Upper lobe of left lung (tissue), 6 donors: ENCODE measurements at regions not wholly inside any gene's neighbourhood (a gene's known extent, or its start where the extent isn't known, plus 50 kb on each side); places are given as distances from the start of the nearest gene placed in this dataset.
A peak's percentile ranks its signal among the peaks of the same experiment; 100 is the strongest.

Source experiments
- ATAC-seq, 2 donors: fragments of 200-7000 bp; cut with Tn5 transposase; one replicate each; pipeline ENCODE4 v1.9.1; 2022; ENCODE audit warnings: mild to moderate bottlenecking in 2 of 2, moderate library complexity in 2 of 2; ENCODE audit not compliant: low FRiP score in 2 of 2
- DNase-seq, 2 donors: peaks; one replicate each; pipeline ENCODE4 v3.0.0-alpha.2; 2019 to 2020
- H3K27ac ChIP-seq, 4 donors: fragments of 200-600 bp; sonication (generic); one replicate each; pipeline ENCODE4 v1.5.1; 2016 to 2019
- H3K27me3 ChIP-seq, 4 donors: fragments of 200-600 bp; sonication (generic); one replicate each; pipeline ENCODE4 v1.5.1; 2017 to 2019
- H3K36me3 ChIP-seq, 4 donors: fragments of 200-600 bp; sonication (generic); one replicate each; pipeline ENCODE4 v1.5.1; 2016 to 2019
- H3K4me1 ChIP-seq, 4 donors: fragments of 200-600 bp; sonication (generic); one replicate each; pipeline ENCODE4 v1.5.1; 2018 to 2019
- H3K4me3 ChIP-seq, 4 donors: fragments of 200-600 bp; sonication (generic); one replicate each; pipeline ENCODE4 v1.5.1; 2017 to 2019; ENCODE audit warnings: mild to moderate bottlenecking in 2 of 4, moderate library complexity in 1 of 4
- H3K9me3 ChIP-seq, 4 donors: fragments of 200-600 bp; sonication (generic); one replicate each; pipeline ENCODE4 v1.5.1; 2018 to 2019
- EP300 ChIP-seq, 4 donors: sonication (generic); formaldehyde crosslinking; IDR thresholded peaks; one replicate each; pipeline ENCODE4 v1.5.1; 2017; ENCODE audit warnings: antibody characterized with exemption in 4 of 4, control low read depth in 2 of 4
- POLR2A ChIP-seq, 4 donors: fragments of 450-650 bp; IDR thresholded peaks; one replicate each; pipeline ENCODE4 v1.5.1; 2016 to 2017; ENCODE audit warnings: antibody characterized with exemption in 4 of 4, mild to moderate bottlenecking in 2 of 4
- POLR2AphosphoS5 ChIP-seq, 2 donors: sonication (generic); formaldehyde crosslinking; IDR thresholded peaks; one replicate each; pipeline ENCODE4 v1.5.1; 2017; ENCODE audit warnings: antibody characterized with exemption in 2 of 2
- WGBS, 2 donors: methylation state at CpG; one replicate each; pipeline ENCODE4 v1.1.5; 2017 to 2018; 5-methylcytosine and 5-hydroxymethylcytosine counted together
- TF ChIP-seq, protein P1 (sequence below), 6 experiments: fragments of 450-650 bp in 4 of 6; fragments of 200-600 bp in 2 of 6; sonication (generic) in 2 of 6; IDR thresholded peaks; one replicate each; pipeline ENCODE4 v1.5.1; 2016 to 2019; ENCODE audit warnings: antibody characterized with exemption in 6 of 6
- donor health status: DM: no; HTN: no; CAD: no; lungs with moderate emphysema.
- donor health status: DM: no; HTN: yes; CAD: no; lungs with severe emphysema.

DNA sequence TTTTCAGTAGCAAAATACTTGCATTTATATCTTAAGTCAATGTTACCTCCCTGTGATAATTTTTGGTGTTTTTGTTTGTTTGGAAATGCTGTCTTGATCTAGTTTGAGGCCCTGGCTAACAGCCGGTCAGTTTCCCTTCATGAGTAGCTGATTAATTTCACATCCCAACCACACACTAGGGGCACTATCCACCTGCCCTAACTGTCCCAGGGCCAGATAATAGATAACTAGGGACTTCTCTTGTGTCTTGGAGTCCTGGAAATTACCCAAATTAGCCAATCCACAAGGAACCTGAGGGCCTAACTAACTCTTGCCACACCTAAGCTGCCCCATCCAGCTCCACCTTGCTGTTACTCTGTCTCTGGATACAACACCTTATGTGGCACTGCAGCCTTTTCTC lies 399.9 kb downstream of the FOXG1 start:
- Histone ChIP-seq H3K36me3 (no peaks in the 10 kb centered on the region), H3K4me3 (no peak overlapping the region), H3K9me3 (no peaks in the 10 kb centered on the region), H3K4me1 (no peaks in the 10 kb centered on the region), H3K27me3 (no peaks in the 10 kb centered on the region), H3K27ac (no peak overlapping the region)
- ATAC-seq (no peak), DNase-seq (no peak)
- 76 to 77% methylated on average over 1 of the region's 1 CpG for WGBS, 2 donors
- TF ChIP-seq POLR2A (IDR thresholded peaks at IDR 0.05) (no peak), EP300 (IDR thresholded peaks at IDR 0.05) (no peak), POLR2AphosphoS5 (IDR thresholded peaks at IDR 0.05) (no peak)
- TF ChIP-seq, protein P1, sequence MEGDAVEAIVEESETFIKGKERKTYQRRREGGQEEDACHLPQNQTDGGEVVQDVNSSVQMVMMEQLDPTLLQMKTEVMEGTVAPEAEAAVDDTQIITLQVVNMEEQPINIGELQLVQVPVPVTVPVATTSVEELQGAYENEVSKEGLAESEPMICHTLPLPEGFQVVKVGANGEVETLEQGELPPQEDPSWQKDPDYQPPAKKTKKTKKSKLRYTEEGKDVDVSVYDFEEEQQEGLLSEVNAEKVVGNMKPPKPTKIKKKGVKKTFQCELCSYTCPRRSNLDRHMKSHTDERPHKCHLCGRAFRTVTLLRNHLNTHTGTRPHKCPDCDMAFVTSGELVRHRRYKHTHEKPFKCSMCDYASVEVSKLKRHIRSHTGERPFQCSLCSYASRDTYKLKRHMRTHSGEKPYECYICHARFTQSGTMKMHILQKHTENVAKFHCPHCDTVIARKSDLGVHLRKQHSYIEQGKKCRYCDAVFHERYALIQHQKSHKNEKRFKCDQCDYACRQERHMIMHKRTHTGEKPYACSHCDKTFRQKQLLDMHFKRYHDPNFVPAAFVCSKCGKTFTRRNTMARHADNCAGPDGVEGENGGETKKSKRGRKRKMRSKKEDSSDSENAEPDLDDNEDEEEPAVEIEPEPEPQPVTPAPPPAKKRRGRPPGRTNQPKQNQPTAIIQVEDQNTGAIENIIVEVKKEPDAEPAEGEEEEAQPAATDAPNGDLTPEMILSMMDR (IDR thresholded peaks at IDR 0.05): no peak

DNA sequence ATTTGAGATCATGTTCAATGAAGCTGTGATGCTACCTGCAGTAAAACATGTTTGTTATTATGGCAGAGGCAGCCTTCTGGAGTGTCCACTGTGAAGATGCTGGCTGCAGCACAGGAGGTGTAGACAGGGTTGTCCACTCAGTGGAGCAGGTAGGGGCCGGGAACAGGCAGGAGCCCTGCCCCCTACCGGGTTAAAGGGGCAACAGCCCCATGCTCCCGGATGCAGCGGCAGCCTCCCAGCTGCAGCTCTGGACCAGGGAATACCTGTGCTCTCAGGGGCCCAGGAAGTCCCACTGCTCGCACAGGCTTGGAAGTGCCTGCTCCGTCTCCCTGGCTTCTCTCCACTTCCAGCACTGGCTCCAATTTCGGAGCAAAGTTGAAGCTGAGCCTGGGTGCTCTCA lies 401.6 kb downstream of the FOXG1 start:
- Histone ChIP-seq H3K4me1 (no peaks in the 10 kb centered on the region), H3K4me3 (no peak overlapping the region), H3K27ac (no peak overlapping the region), H3K9me3 (no peaks in the 10 kb centered on the region), H3K27me3 (no peaks in the 10 kb centered on the region), H3K36me3 (no peaks in the 10 kb centered on the region)
- DNase-seq (peak in 1 of 2 donors; percentile 51), ATAC-seq (peak; percentile 12 to 26)
- TF ChIP-seq POLR2AphosphoS5 (IDR thresholded peaks at IDR 0.05) (no peak), EP300 (IDR thresholded peaks at IDR 0.05) (no peak), POLR2A (IDR thresholded peaks at IDR 0.05) (no peak)
- TF ChIP-seq, protein P1 (IDR thresholded peaks at IDR 0.05): no peak
- WGBS, 2 donors: 88 to 91% methylated on average over 4 to 7 of the region's 7 CpGs

DNA sequence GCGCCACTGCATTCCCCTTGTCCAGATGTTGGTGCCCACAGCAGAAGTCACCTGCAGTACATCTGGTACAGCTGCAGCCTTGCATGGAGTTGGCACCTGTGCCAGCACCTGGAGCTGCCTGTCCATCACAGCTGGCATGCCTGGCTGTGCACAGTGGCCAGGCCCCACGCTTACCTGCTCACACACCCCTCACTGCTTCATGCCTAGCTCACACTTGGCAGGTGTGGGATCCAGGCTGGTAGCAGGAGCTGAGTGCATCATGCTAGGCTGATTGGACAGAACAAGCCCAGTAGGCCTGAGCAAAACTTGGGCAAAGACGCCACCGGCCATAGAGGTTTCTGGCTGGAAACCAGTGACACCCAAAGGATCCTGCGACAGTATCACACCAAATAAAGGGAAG lies 402.8 kb downstream of the FOXG1 start:
- H3K27ac ChIP-seq: no peak overlapping the region
- H3K9me3 ChIP-seq: no peaks in the 10 kb centered on the region
- no peaks in the 10 kb centered on the region for H3K4me1 ChIP-seq
- H3K4me3 ChIP-seq: no peak overlapping the region
- no peaks in the 10 kb centered on the region for H3K27me3 ChIP-seq
- peak in 1 of 2 donors; percentile 20 for DNase-seq
- TF ChIP-seq, protein P1 (IDR thresholded peaks at IDR 0.05): no peak
- TF ChIP-seq POLR2AphosphoS5 (IDR thresholded peaks at IDR 0.05): no peak
- no peak for TF ChIP-seq POLR2A (IDR thresholded peaks at IDR 0.05)
- TF ChIP-seq EP300 (IDR thresholded peaks at IDR 0.05): no peak
- H3K36me3 ChIP-seq: no peaks in the 10 kb centered on the region
- no peak for ATAC-seq
- 71 to 73% methylated on average over 4 to 5 of the region's 5 CpGs for WGBS, 2 donors

DNA sequence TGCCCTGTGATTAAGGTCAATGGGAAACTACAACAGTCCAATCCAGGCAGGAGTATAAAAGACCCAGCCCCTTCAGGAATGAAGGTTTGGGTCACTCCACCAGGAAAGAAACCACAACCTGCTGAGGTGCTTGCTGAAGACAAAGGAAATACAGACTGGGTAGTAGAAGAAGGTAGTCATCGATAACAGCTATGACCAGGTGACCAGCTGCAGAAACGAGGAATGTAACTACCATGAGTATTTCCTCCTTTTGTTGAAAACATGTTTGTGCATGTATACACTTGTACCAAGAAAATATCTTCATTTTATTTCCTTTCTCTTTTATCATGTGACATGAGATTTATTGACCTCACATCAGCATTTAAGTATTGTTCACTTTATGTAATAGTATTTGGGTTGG lies 409.1 kb downstream of the FOXG1 start:
- H3K4me3 ChIP-seq: no peak overlapping the region

DNA sequence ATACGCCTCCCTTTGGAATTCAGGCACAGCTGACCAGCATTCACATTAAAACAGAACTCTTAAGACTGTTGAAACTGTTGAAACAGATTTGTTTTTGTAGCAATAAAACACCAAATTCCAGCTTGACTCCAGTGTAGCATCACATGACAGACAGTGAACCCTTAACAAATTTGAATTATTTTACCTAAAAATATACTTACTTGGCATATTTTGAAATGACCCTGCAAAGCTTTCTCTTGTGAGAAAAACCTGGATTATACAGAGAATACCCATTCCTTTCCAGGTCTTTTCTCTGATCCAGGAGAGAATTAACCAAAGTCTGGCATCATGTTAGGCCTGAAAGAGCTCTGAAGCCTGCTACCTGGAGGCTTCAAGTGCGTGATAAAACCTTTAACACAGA lies 410.3 kb downstream of the FOXG1 start:
- Histone ChIP-seq H3K36me3 (no peaks in the 10 kb centered on the region), H3K4me1 (no peaks in the 10 kb centered on the region), H3K4me3 (no peak overlapping the region), H3K9me3 (no peaks in the 10 kb centered on the region), H3K27me3 (no peaks in the 10 kb centered on the region), H3K27ac (no peak overlapping the region)
- DNase-seq (no peak), ATAC-seq (no peak)
- 95 to 98% methylated on average over 2 of the region's 2 CpGs for WGBS, 2 donors
- TF ChIP-seq POLR2AphosphoS5 (IDR thresholded peaks at IDR 0.05): no peak
- TF ChIP-seq EP300 (IDR thresholded peaks at IDR 0.05): no peak
- TF ChIP-seq POLR2A (IDR thresholded peaks at IDR 0.05): no peak
- TF ChIP-seq, protein P1 (IDR thresholded peaks at IDR 0.05): no peak

More for the DNA sequence above, 409.1 kb downstream of the FOXG1 start:
- no peak for DNase-seq
- H3K36me3 ChIP-seq: no peaks in the 10 kb centered on the region
- H3K27me3 ChIP-seq: no peaks in the 10 kb centered on the region
- no peak overlapping the region for H3K27ac ChIP-seq
- WGBS, 2 donors: 83 to 84% methylated on average over 2 of the region's 2 CpGs
- TF ChIP-seq, protein P1 (IDR thresholded peaks at IDR 0.05): no peak
- TF ChIP-seq POLR2AphosphoS5 (IDR thresholded peaks at IDR 0.05) (no peak), POLR2A (IDR thresholded peaks at IDR 0.05) (no peak), EP300 (IDR thresholded peaks at IDR 0.05) (no peak)
- no peaks in the 10 kb centered on the region for H3K9me3 ChIP-seq
- no peaks in the 10 kb centered on the region for H3K4me1 ChIP-seq
- ATAC-seq: no peak
